Tibial nerve (tissue), 4 donors: ENCODE measurements at regions not wholly inside any gene's neighbourhood (a gene's known extent, or its start where the extent isn't known, plus 50 kb on each side); places are given as distances from the start of the nearest gene placed in this dataset.

Experiments
- DNase-seq, 2 donors: peaks; one replicate each; pipeline ENCODE4 v3.0.0-alpha.2; 2019; ENCODE audit warnings: low spot score in 2 of 2
- H3K27ac ChIP-seq, 4 donors: fragments of 200-600 bp; sonication (generic) in 3 of 4; one replicate each; pipeline ENCODE4 v1.5.1; 2017 to 2019; ENCODE audit warnings: mild to moderate bottlenecking in 1 of 4
- H3K27me3 ChIP-seq, 2 donors: fragments of 200-600 bp; sonication (generic) in 1 of 2; one replicate each; pipeline versions ENCODE4 v1.5.1 to v1.6.0; 2017 to 2019
- H3K36me3 ChIP-seq, 3 donors: fragments of 200-600 bp; sonication (generic); one replicate each; pipeline ENCODE4 v1.5.1; 2018 to 2019
- H3K4me1 ChIP-seq, 4 donors: fragments of 200-600 bp; sonication (generic) in 3 of 4; one replicate each; pipeline ENCODE4 v1.5.1; 2017 to 2019
- H3K4me3 ChIP-seq, 4 donors: fragments of 200-600 bp; sonication (generic) in 3 of 4; one replicate each; pipeline ENCODE4 v1.5.1; 2017 to 2019; ENCODE audit warnings: mild to moderate bottlenecking in 1 of 4, moderate library complexity in 1 of 4
- H3K9me3 ChIP-seq, 4 donors: fragments of 200-600 bp; sonication (generic) in 3 of 4; one replicate each; pipeline ENCODE4 v1.5.1; 2017 to 2019
- EP300 ChIP-seq, 2 donors: sonication (generic); formaldehyde crosslinking; IDR thresholded peaks; one replicate each; pipeline ENCODE4 v1.6.1; 2017; ENCODE audit warnings: antibody characterized with exemption in 2 of 2, mild to moderate bottlenecking in 1 of 2
- POLR2A ChIP-seq, 2 donors: fragments of 450-650 bp; IDR thresholded peaks; one replicate each; pipeline ENCODE4 v1.6.1; 2017; ENCODE audit warnings: antibody characterized with exemption in 2 of 2, mild to moderate bottlenecking in 2 of 2, moderate library complexity in 2 of 2
- WGBS, 2 donors: methylation state at CpG; one replicate each; pipeline ENCODE4 v1.1.5; 2018; 5-methylcytosine and 5-hydroxymethylcytosine counted together
- TF ChIP-seq, protein P1 (sequence below), 5 experiments: fragments of 200-600 bp in 3 of 5; fragments of 450-650 bp in 2 of 5; sonication (generic) in 3 of 5; IDR thresholded peaks; one replicate each; pipeline ENCODE4 v1.5.1; 2016 to 2019; ENCODE audit warnings: antibody characterized with exemption in 5 of 5, mild to moderate bottlenecking in 3 of 5, moderate library complexity in 2 of 5

DNA sequence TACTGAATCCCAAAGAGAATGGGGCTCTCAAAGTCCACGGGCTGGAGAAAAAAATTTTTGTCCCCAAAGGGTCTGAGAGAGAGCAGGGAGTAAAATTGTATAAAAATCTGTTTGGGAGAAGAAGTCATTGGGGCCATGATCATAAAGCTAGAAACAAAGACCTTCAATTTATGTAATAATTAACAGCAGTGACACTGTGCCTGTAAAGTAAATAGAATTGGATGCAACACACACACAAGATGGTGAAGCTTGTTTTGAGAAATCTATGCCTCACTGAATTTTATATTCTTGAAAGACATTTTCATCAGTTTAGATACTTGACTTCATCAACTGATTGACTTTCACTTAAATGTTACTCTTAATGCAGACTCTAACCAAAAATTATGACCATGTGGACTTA lies 600.5 kb upstream of the ADAMTS5 start:
- Histone ChIP-seq H3K27ac (no peak overlapping the region), H3K4me3 (no peak overlapping the region), H3K36me3 (no peaks in the 10 kb centered on the region), H3K27me3 (no peaks in the 10 kb centered on the region), H3K9me3 (no peaks in the 10 kb centered on the region), H3K4me1 (peaks cover 0 to 24% (median 3%) of the 10 kb centered on the region in 4 donors)
- 85 to 91% methylated on average over 1 of the region's 1 CpG for WGBS, 2 donors
- TF ChIP-seq EP300 (IDR thresholded peaks at IDR 0.05), result no peak
- TF ChIP-seq, protein P1, sequence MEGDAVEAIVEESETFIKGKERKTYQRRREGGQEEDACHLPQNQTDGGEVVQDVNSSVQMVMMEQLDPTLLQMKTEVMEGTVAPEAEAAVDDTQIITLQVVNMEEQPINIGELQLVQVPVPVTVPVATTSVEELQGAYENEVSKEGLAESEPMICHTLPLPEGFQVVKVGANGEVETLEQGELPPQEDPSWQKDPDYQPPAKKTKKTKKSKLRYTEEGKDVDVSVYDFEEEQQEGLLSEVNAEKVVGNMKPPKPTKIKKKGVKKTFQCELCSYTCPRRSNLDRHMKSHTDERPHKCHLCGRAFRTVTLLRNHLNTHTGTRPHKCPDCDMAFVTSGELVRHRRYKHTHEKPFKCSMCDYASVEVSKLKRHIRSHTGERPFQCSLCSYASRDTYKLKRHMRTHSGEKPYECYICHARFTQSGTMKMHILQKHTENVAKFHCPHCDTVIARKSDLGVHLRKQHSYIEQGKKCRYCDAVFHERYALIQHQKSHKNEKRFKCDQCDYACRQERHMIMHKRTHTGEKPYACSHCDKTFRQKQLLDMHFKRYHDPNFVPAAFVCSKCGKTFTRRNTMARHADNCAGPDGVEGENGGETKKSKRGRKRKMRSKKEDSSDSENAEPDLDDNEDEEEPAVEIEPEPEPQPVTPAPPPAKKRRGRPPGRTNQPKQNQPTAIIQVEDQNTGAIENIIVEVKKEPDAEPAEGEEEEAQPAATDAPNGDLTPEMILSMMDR (IDR thresholded peaks at IDR 0.05), result no peak
- TF ChIP-seq POLR2A (IDR thresholded peaks at IDR 0.05), result no peak
- no peak for DNase-seq

- H3K4me1 ChIP-seq, result peaks cover 0 to 24% (median 3%) of the 10 kb centered on the region in 4 donors
- DNase-seq, result no peak
- no peaks in the 10 kb centered on the region for H3K9me3 ChIP-seq
- no peak overlapping the region for H3K4me3 ChIP-seq
- WGBS, 2 donors, result 79% methylated on average over 6 of the region's 6 CpGs
- H3K27ac ChIP-seq, result no peak overlapping the region
- no peaks in the 10 kb centered on the region for H3K36me3 ChIP-seq
- no peak for TF ChIP-seq POLR2A (IDR thresholded peaks at IDR 0.05)
- TF ChIP-seq EP300 (IDR thresholded peaks at IDR 0.05), result no peak
- TF ChIP-seq, protein P1 (IDR thresholded peaks at IDR 0.05), result no peak
- no peaks in the 10 kb centered on the region for H3K27me3 ChIP-seq
Measured at GRCh38 chr21:27566521-27566920, 599.6 kb upstream of the ADAMTS5 start.

DNA sequence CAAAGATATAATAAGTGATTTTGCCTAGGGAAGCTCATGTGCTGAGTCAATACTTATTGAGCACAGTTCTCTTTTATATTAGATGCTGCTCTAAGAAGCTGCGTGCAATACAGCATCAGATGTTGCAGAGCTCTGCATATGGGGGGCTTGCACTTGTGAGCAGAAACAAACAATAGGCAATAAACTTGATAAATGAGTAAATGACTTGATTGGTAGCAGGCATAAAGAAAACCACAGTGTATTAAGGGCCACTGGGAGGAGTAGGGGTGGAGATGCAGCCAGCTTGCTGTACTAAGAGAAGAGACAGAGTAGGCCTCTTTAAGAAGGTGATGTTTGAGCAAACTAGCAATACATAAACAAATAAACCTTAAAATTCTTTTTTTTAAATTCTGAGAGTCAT lies 598.5 kb upstream of the ADAMTS5 start:
- Histone ChIP-seq H3K27me3 (no peaks in the 10 kb centered on the region), H3K4me1 (peaks cover 0 to 16% (median 2%) of the 10 kb centered on the region in 4 donors), H3K27ac (peak overlapping the region in 1 of 4 donors; percentile 12), H3K36me3 (no peaks in the 10 kb centered on the region), H3K4me3 (no peak overlapping the region), H3K9me3 (no peaks in the 10 kb centered on the region)
- DNase-seq, result no peak
- WGBS, 2 donors, result 79 to 86% methylated on average over 1 of the region's 1 CpG
- TF ChIP-seq, protein P1 (IDR thresholded peaks at IDR 0.05), result no peak
- TF ChIP-seq EP300 (IDR thresholded peaks at IDR 0.05) (no peak), POLR2A (IDR thresholded peaks at IDR 0.05) (no peak)

DNA sequence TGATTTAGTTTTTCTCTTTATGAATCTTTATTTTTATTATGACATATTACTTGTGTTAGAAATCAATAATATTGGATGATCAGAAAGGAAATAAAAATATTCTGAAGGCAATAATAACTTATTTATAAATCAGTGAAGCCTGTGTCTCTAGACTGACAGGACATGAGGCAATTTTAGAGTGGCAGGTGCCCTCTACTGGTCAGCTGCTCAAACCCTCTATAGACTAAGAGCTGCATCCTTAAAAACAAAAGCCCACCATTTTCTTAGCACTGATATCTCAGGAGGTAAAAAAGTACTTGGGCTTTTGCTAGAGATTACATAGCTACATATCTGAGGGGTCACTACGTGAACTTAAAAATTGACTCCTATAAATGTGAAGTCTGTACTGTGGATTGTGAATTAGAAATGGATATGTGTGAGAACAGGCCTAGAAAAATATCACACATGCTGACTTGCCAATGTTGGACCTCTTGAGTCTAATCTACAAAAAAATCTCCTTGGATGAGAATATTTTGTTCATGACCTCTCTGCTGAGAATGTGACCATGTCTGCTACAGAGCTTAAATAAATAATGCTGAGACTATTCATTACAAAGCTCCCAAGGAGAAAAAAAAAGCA lies 597.9 kb upstream of the ADAMTS5 start:
- Histone ChIP-seq H3K9me3 (no peaks in the 10 kb centered on the region), H3K4me1 (peaks cover 0 to 11% (median 0%) of the 10 kb centered on the region in 4 donors), H3K4me3 (no peak overlapping the region), H3K27ac (peak overlapping the region in 2 of 4 donors; percentile 12 to 39), H3K36me3 (no peaks in the 10 kb centered on the region), H3K27me3 (no peaks in the 10 kb centered on the region)
- 23 to 26% methylated on average over 1 of the region's 1 CpG for WGBS, 2 donors
- peak in 1 of 2 donors; percentile 53 for DNase-seq
- TF ChIP-seq, protein P1 (IDR thresholded peaks at IDR 0.05), result peak; percentile 46 to 73 (median 63)
- no peak for TF ChIP-seq POLR2A (IDR thresholded peaks at IDR 0.05)
- TF ChIP-seq EP300 (IDR thresholded peaks at IDR 0.05), result no peak

- Histone ChIP-seq H3K4me3 (no peak overlapping the region), H3K9me3 (no peaks in the 10 kb centered on the region), H3K4me1 (peaks cover 0 to 9% (median 0%) of the 10 kb centered on the region in 4 donors), H3K27me3 (no peaks in the 10 kb centered on the region), H3K36me3 (no peaks in the 10 kb centered on the region), H3K27ac (no peak overlapping the region)
- DNase-seq, result no peak
- WGBS, 2 donors, result 86 to 90% methylated on average over 6 of the region's 6 CpGs
- TF ChIP-seq POLR2A (IDR thresholded peaks at IDR 0.05), result no peak
- TF ChIP-seq EP300 (IDR thresholded peaks at IDR 0.05), result no peak
Measured at GRCh38 chr21:27562303-27562702, 595.4 kb upstream of the ADAMTS5 start.
